ENCODE measurements at regions not wholly inside any gene's neighbourhood (a gene's known extent, or its start where the extent isn't known, plus 50 kb on each side); places are given as distances from the start of the nearest gene placed in this dataset.

DNA sequence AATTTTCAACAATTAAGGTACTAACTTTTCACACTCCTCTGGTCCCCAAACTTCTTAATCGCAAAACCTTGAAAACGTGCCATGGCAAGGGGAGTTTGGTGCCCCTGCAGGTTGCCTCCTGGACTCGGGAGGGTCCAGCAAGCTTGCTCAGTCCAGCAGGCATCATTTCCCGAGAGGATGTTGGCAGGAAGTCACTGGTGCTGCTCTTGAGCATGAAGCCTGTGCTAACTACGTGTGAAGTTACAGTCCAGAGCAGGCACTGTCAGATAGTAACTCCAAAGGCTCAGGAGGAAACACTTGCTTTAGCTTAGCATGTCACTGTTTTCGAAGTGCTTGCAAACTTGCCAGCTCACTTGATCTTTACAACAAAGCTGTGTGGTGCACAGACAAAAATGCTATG is 215.4 kb downstream of the MYCN start:
- H3K18ac ChIP-seq (ENCODE audit: low read depth, low read length): no peak overlapping the region
- 0% methylated on average over 2 of the region's 6 CpGs; no CpG with 5 or more reads in 1 of the 2 experiments for WGBS, 2 experiments (ENCODE audit: extremely low coverage in 2 of 2, insufficient read length in 1 of 2)
- TF ChIP-seq FOS (IDR thresholded peaks at IDR 0.05; ENCODE audit: low read depth, low read length) (no peak), POLR2A (IDR thresholded peaks at IDR 0.05; ENCODE audit: low read depth, low read length) (no peak), RCOR1 (IDR thresholded peaks at IDR 0.05; ENCODE audit: insufficient replicate concordance, low read length) (no peak), CEBPB (IDR thresholded peaks at IDR 0.05; ENCODE audit: low read depth, low read length) (no peak), MAFK (IDR thresholded peaks at IDR 0.05; ENCODE audit: low read depth, low read length) (no peak), CHD1 (IDR thresholded peaks at IDR 0.05; ENCODE audit: low read depth, low read length) (no peak)
- TF ChIP-seq, protein P1, sequence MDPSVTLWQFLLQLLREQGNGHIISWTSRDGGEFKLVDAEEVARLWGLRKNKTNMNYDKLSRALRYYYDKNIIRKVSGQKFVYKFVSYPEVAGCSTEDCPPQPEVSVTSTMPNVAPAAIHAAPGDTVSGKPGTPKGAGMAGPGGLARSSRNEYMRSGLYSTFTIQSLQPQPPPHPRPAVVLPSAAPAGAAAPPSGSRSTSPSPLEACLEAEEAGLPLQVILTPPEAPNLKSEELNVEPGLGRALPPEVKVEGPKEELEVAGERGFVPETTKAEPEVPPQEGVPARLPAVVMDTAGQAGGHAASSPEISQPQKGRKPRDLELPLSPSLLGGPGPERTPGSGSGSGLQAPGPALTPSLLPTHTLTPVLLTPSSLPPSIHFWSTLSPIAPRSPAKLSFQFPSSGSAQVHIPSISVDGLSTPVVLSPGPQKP (IDR thresholded peaks at IDR 0.05; ENCODE audit: borderline replicate concordance, low read depth, low read length): no peak
- TF ChIP-seq, protein P2, sequence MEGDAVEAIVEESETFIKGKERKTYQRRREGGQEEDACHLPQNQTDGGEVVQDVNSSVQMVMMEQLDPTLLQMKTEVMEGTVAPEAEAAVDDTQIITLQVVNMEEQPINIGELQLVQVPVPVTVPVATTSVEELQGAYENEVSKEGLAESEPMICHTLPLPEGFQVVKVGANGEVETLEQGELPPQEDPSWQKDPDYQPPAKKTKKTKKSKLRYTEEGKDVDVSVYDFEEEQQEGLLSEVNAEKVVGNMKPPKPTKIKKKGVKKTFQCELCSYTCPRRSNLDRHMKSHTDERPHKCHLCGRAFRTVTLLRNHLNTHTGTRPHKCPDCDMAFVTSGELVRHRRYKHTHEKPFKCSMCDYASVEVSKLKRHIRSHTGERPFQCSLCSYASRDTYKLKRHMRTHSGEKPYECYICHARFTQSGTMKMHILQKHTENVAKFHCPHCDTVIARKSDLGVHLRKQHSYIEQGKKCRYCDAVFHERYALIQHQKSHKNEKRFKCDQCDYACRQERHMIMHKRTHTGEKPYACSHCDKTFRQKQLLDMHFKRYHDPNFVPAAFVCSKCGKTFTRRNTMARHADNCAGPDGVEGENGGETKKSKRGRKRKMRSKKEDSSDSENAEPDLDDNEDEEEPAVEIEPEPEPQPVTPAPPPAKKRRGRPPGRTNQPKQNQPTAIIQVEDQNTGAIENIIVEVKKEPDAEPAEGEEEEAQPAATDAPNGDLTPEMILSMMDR (conservative IDR thresholded peaks at IDR 0.05; ENCODE audit: low read depth, low read length): no peak
- H3K9me1 ChIP-seq (ENCODE audit: insufficient read depth, low read length): no peaks in the 10 kb centered on the region
- no peak overlapping the region for H3K4me2 ChIP-seq (ENCODE audit: low read depth, low read length)
- H4K5ac ChIP-seq (ENCODE audit: low read depth, low read length): no peak overlapping the region
- in situ Hi-C loops (cut with MboI; ENCODE audit: low sequenced_read_pairs) (no loop called here), dilution Hi-C loops (cut with HindIII; ENCODE audit: low sequenced_read_pairs, unreplicated experiment) (no loop called here), intact Hi-C loops (cut with micrococcal nuclease) (no loop called here)
- no peak overlapping the region for H3K23ac ChIP-seq (ENCODE audit: low read depth, low read length)
- H2BK15ac ChIP-seq (ENCODE audit: low read depth, low read length): no peak overlapping the region
- H3K4me1 ChIP-seq (ENCODE audit: control insufficient read depth, insufficient read depth, low read length): no peaks in the 10 kb centered on the region
- no peak overlapping the region for H3K14ac ChIP-seq (replicated peaks; ENCODE audit: low read depth, low read length)
- H3K56ac ChIP-seq (ENCODE audit: extremely low read depth, insufficient read depth, low read length): no peak overlapping the region
- H3K27me3 ChIP-seq (ENCODE audit: control insufficient read depth, insufficient read depth, low read length): no peaks in the 10 kb centered on the region
- no peak overlapping the region for H2AK9ac ChIP-seq (replicated peaks; ENCODE audit: low read depth, low read length, poor library complexity)
- H3K9me3 ChIP-seq (ENCODE audit: control insufficient read depth, insufficient read depth, low read length): peaks cover 22% of the 10 kb centered on the region
- CTCF ChIA-PET: no interaction called here
- H2AK5ac ChIP-seq (ENCODE audit: low read depth, low read length): no peak overlapping the region
- no peak overlapping the region for H4K8ac ChIP-seq (ENCODE audit: low read depth in 2 of 2, low read length in 2 of 2)
- no peak overlapping the region for H2BK5ac ChIP-seq (ENCODE audit: low read depth, low read length, poor library complexity, severe bottlenecking)
- H3K36me3 ChIP-seq (ENCODE audit: control insufficient read depth, insufficient read depth, low read length): no peaks in the 10 kb centered on the region
- no peak overlapping the region for H3K4ac ChIP-seq (ENCODE audit: low read depth, low read length)
- H3K4me3 ChIP-seq (ENCODE audit: insufficient read depth, low read depth, low read length): no peak overlapping the region
- DNase-seq (no peak), ATAC-seq (ENCODE audit: low read depth) (no peak)
- no peak overlapping the region for H2AFZ ChIP-seq (replicated peaks; ENCODE audit: low read length, poor library complexity)
- no peak overlapping the region for H2BK20ac ChIP-seq (ENCODE audit: low read depth, low read length)
- no peaks in the 10 kb centered on the region for H4K20me1 ChIP-seq (ENCODE audit: insufficient read depth, low read length)
- H3K79me1 ChIP-seq (ENCODE audit: low read depth in 1 of 2, low read length in 2 of 2): no peaks in the 10 kb centered on the region
- H3K27ac ChIP-seq (ENCODE audit: insufficient read depth, low read length): no peak overlapping the region
- H2BK120ac ChIP-seq (ENCODE audit: low read depth, low read length): no peak overlapping the region
- no peak overlapping the region for H3K9ac ChIP-seq (ENCODE audit: low read depth, low read length)
- BruUV-seq (replicated peaks): no TSS peak
- H4K91ac ChIP-seq (ENCODE audit: insufficient read depth, low read depth, low read length): no peak overlapping the region
- POLR2A ChIA-PET (ENCODE audit: unreplicated experiment): no interaction called here

Data from IMR-90 (cell line).